Trophoblast cell (in vitro differentiated cells and primary cell): ENCODE measurements at regions not wholly inside any gene's neighbourhood (a gene's known extent, or its start where the extent isn't known, plus 50 kb on each side); places are given as distances from the start of the nearest gene placed in this dataset.

Experiments used
- DNase-seq, 2 donors: peaks; one replicate each; pipeline ENCODE4 v3.0.0-alpha.2; 2016
- H2AFZ ChIP-seq: 2 replicates; pipeline ENCODE4 v1.6.1; 2013; ENCODE audit warnings: low read length, moderate library complexity, mild to moderate bottlenecking; ENCODE audit not compliant: insufficient read depth, poor library complexity
- H2AK5ac ChIP-seq: 2 replicates; pipeline ENCODE4 v1.6.1; 2013; ENCODE audit warnings: mild to moderate bottlenecking, low read length
- H2BK120ac ChIP-seq: 2 replicates; pipeline ENCODE4 v1.6.1; 2013; ENCODE audit warnings: low read length, mild to moderate bottlenecking, moderate library complexity; ENCODE audit not compliant: insufficient read depth, poor library complexity
- H2BK12ac ChIP-seq: 2 replicates; pipeline ENCODE4 v1.6.1; 2013; ENCODE audit warnings: mild to moderate bottlenecking, low read length, moderate library complexity
- H2BK5ac ChIP-seq: 2 replicates; pipeline ENCODE4 v1.6.1; 2013; ENCODE audit warnings: low read length, low read depth, moderate library complexity, mild to moderate bottlenecking; ENCODE audit not compliant: poor library complexity
- H3K14ac ChIP-seq: 2 replicates; pipeline ENCODE4 v1.6.1; 2013; ENCODE audit warnings: mild to moderate bottlenecking, low read length
- H3K18ac ChIP-seq: 2 replicates; pipeline ENCODE4 v1.6.1; 2013; ENCODE audit warnings: mild to moderate bottlenecking, low read length
- H3K23ac ChIP-seq: 2 replicates; pipeline ENCODE4 v1.6.1; 2013; ENCODE audit warnings: low read length
- H3K27ac ChIP-seq: 2 replicates; pipeline ENCODE4 v1.5.1; 2013; ENCODE audit warnings: low read depth, mild to moderate bottlenecking, inconsistent platforms, low read length, moderate library complexity
- H3K27me3 ChIP-seq: 2 replicates; pipeline ENCODE4 v1.6.1; 2013; ENCODE audit warnings: inconsistent platforms, mild to moderate bottlenecking, low read length, moderate library complexity; ENCODE audit not compliant: insufficient read depth
- H3K36me3 ChIP-seq, 2 experiments: 1 replicate in 1 of 2; 2 replicates in 1 of 2; pipeline ENCODE4 v1.6.1; 2013; ENCODE audit warnings: low read length in 2 of 2, mild to moderate bottlenecking in 2 of 2, moderate library complexity in 1 of 2; ENCODE audit not compliant: insufficient read depth in 2 of 2, control insufficient read depth in 1 of 2
- H3K4ac ChIP-seq: 2 replicates; pipeline ENCODE4 v1.6.1; 2013; ENCODE audit warnings: low read depth, mild to moderate bottlenecking, low read length, moderate library complexity
- H3K4me1 ChIP-seq, 2 experiments: 1 replicate in 1 of 2; 2 replicates in 1 of 2; pipeline ENCODE4 v1.6.1; 2013; ENCODE audit warnings: low read length in 2 of 2, mild to moderate bottlenecking in 2 of 2, moderate library complexity in 1 of 2; ENCODE audit not compliant: insufficient read depth in 2 of 2, control insufficient read depth in 1 of 2
- H3K4me2 ChIP-seq: 2 replicates; pipeline ENCODE4 v1.6.1; 2013; ENCODE audit warnings: inconsistent platforms, mild to moderate bottlenecking, low read length, moderate library complexity
- H3K4me3 ChIP-seq: 2 replicates; pipeline ENCODE4 v1.5.1; 2013; ENCODE audit warnings: mild to moderate bottlenecking, low read depth, low read length, inconsistent platforms
- H3K79me1 ChIP-seq: one replicate; pipeline ENCODE4 v1.6.1; 2013; ENCODE audit warnings: low read length
- H3K79me2 ChIP-seq: 2 replicates; pipeline ENCODE4 v1.6.1; 2013; ENCODE audit warnings: low read length, mild to moderate bottlenecking; ENCODE audit not compliant: control insufficient read depth, insufficient read depth, poor library complexity
- H3K9ac ChIP-seq: 2 replicates; pipeline ENCODE4 v1.6.1; 2013; ENCODE audit warnings: mild to moderate bottlenecking, low read length
- H3K9me3 ChIP-seq: 2 replicates; pipeline ENCODE4 v1.6.1; 2013; ENCODE audit warnings: low read depth, mild to moderate bottlenecking, control low read depth, inconsistent platforms, low read length; ENCODE audit not compliant: insufficient read depth
- H4K12ac ChIP-seq: 2 replicates; pipeline ENCODE4 v1.6.1; 2013; ENCODE audit warnings: low read depth, mild to moderate bottlenecking, low read length, moderate library complexity
- H4K8ac ChIP-seq: 2 replicates; pipeline ENCODE4 v1.6.1; 2013; ENCODE audit warnings: low read depth, mild to moderate bottlenecking, low read length, moderate library complexity
- H4K91ac ChIP-seq: one replicate; pipeline ENCODE4 v1.6.1; 2013; ENCODE audit warnings: low read depth, mild to moderate bottlenecking, low read length, moderate library complexity
- WGBS: extraction: QIAGEN DNeasy Blood & Tissue Kit; methylation state at CpG from one replicate; pipeline ENCODE4 v1.1.7; 2013; ENCODE audit warnings: missing lambda C conversion rate; ENCODE audit not compliant: insufficient read length, insufficient coverage; ENCODE audit errors: extremely low coverage; 5-methylcytosine and 5-hydroxymethylcytosine counted together

DNA sequence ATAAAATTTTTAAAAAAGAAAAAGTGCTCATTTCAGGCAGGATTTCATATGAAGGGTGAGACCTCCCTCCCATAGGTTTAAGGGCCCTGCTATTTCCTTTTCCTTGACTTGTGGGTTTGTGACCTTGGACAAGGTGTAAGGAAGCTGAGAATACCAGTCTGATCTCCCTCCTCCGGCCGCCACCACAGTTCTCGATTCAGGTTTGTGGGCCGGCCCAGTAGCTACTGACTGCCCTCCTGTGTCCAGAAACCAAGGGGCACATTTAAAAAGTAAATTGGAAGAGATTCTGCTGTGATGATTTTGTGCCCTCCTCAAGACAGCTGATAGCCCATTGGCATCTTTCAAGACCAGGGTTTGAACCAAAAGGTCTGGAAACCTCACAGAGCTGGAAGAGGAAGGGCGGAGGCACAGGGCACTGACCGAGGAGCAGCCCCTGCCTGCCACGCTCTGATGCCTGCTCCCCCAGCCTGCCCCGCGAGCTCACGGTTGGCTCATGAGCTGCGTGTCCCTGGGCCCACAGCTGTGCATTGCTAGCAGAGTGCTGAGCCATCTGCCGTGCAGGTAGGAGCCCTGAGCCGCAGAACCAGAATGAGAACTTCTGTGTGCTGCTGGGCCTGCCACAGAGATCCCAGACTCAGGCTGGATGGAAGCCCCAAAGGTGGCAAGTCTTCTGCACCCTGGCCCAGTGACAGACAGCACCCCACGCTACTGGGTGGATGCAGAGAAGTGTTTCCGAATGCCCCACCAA lies 348.7 kb downstream of the NPHP4 start:
- no peak overlapping the region for H3K27ac ChIP-seq
- no peak overlapping the region for H2BK12ac ChIP-seq
- no peak overlapping the region for H2AFZ ChIP-seq
- no peak overlapping the region for H4K91ac ChIP-seq
- peaks cover 12% of the 10 kb centered on the region for H3K9me3 ChIP-seq
- DNase-seq: no peak
- H4K8ac ChIP-seq: no peak overlapping the region
- H3K4me1 ChIP-seq: peaks cover 0 to 9% of the 10 kb centered on the region in 2 experiments
- no peak overlapping the region for H2BK120ac ChIP-seq
- no peak overlapping the region for H3K9ac ChIP-seq
- no peaks in the 10 kb centered on the region for H3K79me2 ChIP-seq
- H4K12ac ChIP-seq: no peak overlapping the region
- H2AK5ac ChIP-seq: no peak overlapping the region
- no peak overlapping the region for H3K4me2 ChIP-seq
- H3K4me3 ChIP-seq: no peak overlapping the region
- H3K18ac ChIP-seq: no peak overlapping the region
- no peak overlapping the region for H3K23ac ChIP-seq
- H3K27me3 ChIP-seq: no peaks in the 10 kb centered on the region
- no peaks in the 10 kb centered on the region for H3K79me1 ChIP-seq
- no peaks in the 10 kb centered on the region for H3K36me3 ChIP-seq
- no peak overlapping the region for H2BK5ac ChIP-seq
- H3K14ac ChIP-seq: no peak overlapping the region
- no peak overlapping the region for H3K4ac ChIP-seq
- no CpG with 5 or more reads among the region's 15 CpGs for WGBS

DNA sequence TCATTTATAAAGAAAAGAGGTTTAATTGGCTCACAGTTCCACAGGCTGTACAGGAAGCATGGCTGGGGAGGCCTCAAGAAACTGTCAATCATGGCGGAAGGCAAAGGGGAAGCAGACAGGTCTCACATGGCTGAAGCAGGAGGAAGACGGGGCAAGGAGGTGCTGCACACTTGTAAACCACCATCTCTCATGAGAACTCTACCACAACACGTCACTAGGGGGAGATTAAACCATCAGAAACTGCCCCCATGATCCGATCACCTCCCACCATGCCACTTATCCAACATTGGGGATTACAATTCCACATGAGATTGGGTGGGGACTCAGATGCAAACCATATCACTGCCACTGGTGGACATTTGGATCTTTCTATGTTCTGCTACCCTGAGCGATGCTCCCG lies 351.4 kb downstream of the NPHP4 start:
- H4K12ac ChIP-seq: no peak overlapping the region
- no peaks in the 10 kb centered on the region for H3K36me3 ChIP-seq
- H3K27ac ChIP-seq: no peak overlapping the region
- no peak overlapping the region for H2AFZ ChIP-seq
- no peak overlapping the region for H4K8ac ChIP-seq
- H3K27me3 ChIP-seq: no peaks in the 10 kb centered on the region
- H2BK5ac ChIP-seq: no peak overlapping the region
- H3K18ac ChIP-seq: no peak overlapping the region
- H3K4ac ChIP-seq: no peak overlapping the region
- no CpG with 5 or more reads among the region's 6 CpGs for WGBS
- H2AK5ac ChIP-seq: no peak overlapping the region
- H2BK120ac ChIP-seq: no peak overlapping the region
- no peak overlapping the region for H4K91ac ChIP-seq
- no peaks in the 10 kb centered on the region for H3K79me2 ChIP-seq
- no peak for DNase-seq
- H3K23ac ChIP-seq: no peak overlapping the region
- no peaks in the 10 kb centered on the region for H3K79me1 ChIP-seq
- peaks cover 14% of the 10 kb centered on the region for H3K9me3 ChIP-seq
- H3K9ac ChIP-seq: no peak overlapping the region
- no peaks in the 10 kb centered on the region for H3K4me1 ChIP-seq
- no peak overlapping the region for H3K4me2 ChIP-seq
- no peak overlapping the region for H3K14ac ChIP-seq
- no peak overlapping the region for H2BK12ac ChIP-seq
- H3K4me3 ChIP-seq: no peak overlapping the region

DNA sequence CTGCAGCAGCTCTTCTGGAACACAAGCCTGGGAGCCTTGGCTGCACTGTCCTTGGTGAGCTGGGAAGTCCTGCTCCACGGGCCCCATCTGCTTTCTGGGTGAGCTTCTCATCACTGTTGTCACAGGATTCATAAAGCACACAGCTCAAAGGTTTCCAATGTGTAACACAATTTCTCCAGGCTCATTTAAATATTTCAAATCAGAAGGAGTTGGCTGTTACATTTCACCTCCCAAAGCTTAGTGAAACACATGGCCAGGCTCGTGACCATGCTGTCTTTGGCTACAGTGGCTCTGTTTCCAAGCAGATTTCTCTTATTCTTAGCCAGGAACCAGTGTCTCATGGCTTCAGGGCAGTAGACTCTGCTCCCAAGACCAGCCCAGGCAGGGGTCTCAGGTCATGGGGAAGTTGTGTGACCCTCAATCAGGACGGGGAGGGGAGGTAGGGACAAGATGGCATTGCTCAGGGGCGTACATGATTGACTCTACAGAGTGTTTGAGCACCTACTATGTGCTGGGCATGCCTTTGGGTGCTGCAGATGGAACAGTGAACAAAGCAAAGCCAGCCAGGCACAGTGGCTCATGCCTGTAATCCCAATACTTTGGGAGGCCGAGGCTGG lies 353.0 kb downstream of the NPHP4 start:
- Histone ChIP-seq H4K91ac (no peak overlapping the region), H4K12ac (no peak overlapping the region), H2BK120ac (no peak overlapping the region), H3K18ac (no peak overlapping the region), H3K4ac (no peak overlapping the region), H2AFZ (no peak overlapping the region), H3K79me1 (no peaks in the 10 kb centered on the region), H4K8ac (no peak overlapping the region), H2BK12ac (no peak overlapping the region), H3K79me2 (no peaks in the 10 kb centered on the region), H3K4me3 (no peak overlapping the region), H3K9ac (no peak overlapping the region), H3K4me1 (no peaks in the 10 kb centered on the region), H2AK5ac (no peak overlapping the region), H2BK5ac (no peak overlapping the region), H3K27ac (no peak overlapping the region), H3K14ac (no peak overlapping the region), H3K9me3 (peaks cover 8% of the 10 kb centered on the region), H3K27me3 (no peaks in the 10 kb centered on the region), H3K23ac (no peak overlapping the region), H3K36me3 (no peaks in the 10 kb centered on the region), H3K4me2 (no peak overlapping the region)
- no peak for DNase-seq
- no CpG with 5 or more reads among the region's 5 CpGs for WGBS

DNA sequence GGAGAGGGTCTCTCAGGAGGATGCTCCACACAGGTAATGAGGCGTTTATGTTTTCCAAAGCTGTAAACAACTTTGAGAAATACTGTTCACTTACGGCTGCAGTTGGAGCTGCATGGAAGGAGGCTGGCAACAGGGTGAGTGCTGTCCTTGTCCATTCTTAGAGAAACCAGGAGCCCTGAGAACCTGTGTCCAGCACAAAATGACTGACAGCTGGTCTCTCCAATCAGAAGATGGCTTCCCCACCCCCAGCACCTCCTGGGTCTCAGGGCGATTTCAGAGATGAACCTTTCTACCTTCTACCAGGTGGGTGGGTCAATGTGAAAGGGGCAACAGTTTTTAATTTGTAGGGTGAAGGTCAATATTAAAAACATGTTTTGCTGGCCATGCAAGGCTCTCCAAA lies 353.6 kb downstream of the NPHP4 start:
- Histone ChIP-seq H3K4me1 (no peaks in the 10 kb centered on the region), H3K4me2 (no peak overlapping the region), H4K12ac (no peak overlapping the region), H2BK5ac (no peak overlapping the region), H2BK120ac (no peak overlapping the region), H4K8ac (no peak overlapping the region), H3K23ac (no peak overlapping the region), H3K4me3 (no peak overlapping the region), H3K14ac (no peak overlapping the region), H4K91ac (no peak overlapping the region), H3K9ac (no peak overlapping the region), H2BK12ac (no peak overlapping the region), H2AK5ac (no peak overlapping the region), H3K27ac (no peak overlapping the region), H3K4ac (no peak overlapping the region), H3K18ac (no peak overlapping the region), H3K79me2 (no peaks in the 10 kb centered on the region), H2AFZ (no peak overlapping the region), H3K79me1 (no peaks in the 10 kb centered on the region), H3K27me3 (no peaks in the 10 kb centered on the region), H3K36me3 (no peaks in the 10 kb centered on the region), H3K9me3 (peaks cover 4% of the 10 kb centered on the region)
- DNase-seq: no peak
- no CpG with 5 or more reads among the region's 3 CpGs for WGBS
